ENCODE measurements at regions not wholly inside any gene's neighbourhood (a gene's known extent, or its start where the extent isn't known, plus 50 kb on each side); places are given as distances from the start of the nearest gene placed in this dataset.

GRCh38 chr2:204479557-204479956 lies 65.7 kb upstream of the PARD3B start:
- TF ChIP-seq, protein P1, sequence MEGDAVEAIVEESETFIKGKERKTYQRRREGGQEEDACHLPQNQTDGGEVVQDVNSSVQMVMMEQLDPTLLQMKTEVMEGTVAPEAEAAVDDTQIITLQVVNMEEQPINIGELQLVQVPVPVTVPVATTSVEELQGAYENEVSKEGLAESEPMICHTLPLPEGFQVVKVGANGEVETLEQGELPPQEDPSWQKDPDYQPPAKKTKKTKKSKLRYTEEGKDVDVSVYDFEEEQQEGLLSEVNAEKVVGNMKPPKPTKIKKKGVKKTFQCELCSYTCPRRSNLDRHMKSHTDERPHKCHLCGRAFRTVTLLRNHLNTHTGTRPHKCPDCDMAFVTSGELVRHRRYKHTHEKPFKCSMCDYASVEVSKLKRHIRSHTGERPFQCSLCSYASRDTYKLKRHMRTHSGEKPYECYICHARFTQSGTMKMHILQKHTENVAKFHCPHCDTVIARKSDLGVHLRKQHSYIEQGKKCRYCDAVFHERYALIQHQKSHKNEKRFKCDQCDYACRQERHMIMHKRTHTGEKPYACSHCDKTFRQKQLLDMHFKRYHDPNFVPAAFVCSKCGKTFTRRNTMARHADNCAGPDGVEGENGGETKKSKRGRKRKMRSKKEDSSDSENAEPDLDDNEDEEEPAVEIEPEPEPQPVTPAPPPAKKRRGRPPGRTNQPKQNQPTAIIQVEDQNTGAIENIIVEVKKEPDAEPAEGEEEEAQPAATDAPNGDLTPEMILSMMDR (IDR thresholded peaks at IDR 0.05) = no peak
- TF ChIP-seq POLR2A (IDR thresholded peaks at IDR 0.05) (no peak), EP300 (IDR thresholded peaks at IDR 0.05) (no peak)
